WTC11 (cell line): ENCODE measurements at regions not wholly inside any gene's neighbourhood (a gene's known extent, or its start where the extent isn't known, plus 50 kb on each side); places are given as distances from the start of the nearest gene placed in this dataset.

Experiments used
- ATAC-seq: fragments of 200-7000 bp; cut with Tn5 transposase; 2 replicates; pipeline ENCODE4 v1.10.0; 2021; ENCODE audit warnings: mild to moderate bottlenecking, moderate library complexity
- CTCF ChIA-PET: fragments of 300-600 bp; sonication (Branson Sonifier 250); formaldehyde crosslinking; loops from one replicate; lab custom pipeline; 2021; ENCODE audit warnings: antibody characterized with exemption; lab: Charles Lee
- POLR2A ChIA-PET: fragments of 350-600 bp; sonication (Branson Sonifier 250); formaldehyde crosslinking; loops from one replicate; lab custom pipeline; 2021; ENCODE audit warnings: antibody characterized with exemption; lab: Charles Lee
- DNase-seq: peaks from one replicate; pipeline ENCODE4 v3.0.0; 2021; ENCODE audit warnings: low spot score
- H3K27ac Mint-ChIP-seq: 2 replicates; pipeline ENCODE4 v1.8.0; 2021; ENCODE audit warnings: mixed read lengths
- H3K27me3 Mint-ChIP-seq: 2 replicates; pipeline ENCODE4 v1.8.0; 2021; ENCODE audit warnings: low read depth, mild to moderate bottlenecking, moderate library complexity, mixed read lengths
- H3K36me3 Mint-ChIP-seq: 2 replicates; pipeline ENCODE4 v1.8.0; 2021; ENCODE audit warnings: mixed read lengths
- H3K4me1 Mint-ChIP-seq: 2 replicates; pipeline ENCODE4 v1.8.0; 2022; ENCODE audit warnings: mixed read lengths
- H3K4me3 Mint-ChIP-seq: 2 replicates; pipeline ENCODE4 v1.8.0; 2021; ENCODE audit warnings: mild to moderate bottlenecking, moderate library complexity, mixed read lengths
- H3K9me3 Mint-ChIP-seq: 2 replicates; pipeline ENCODE4 v1.8.0; 2021; ENCODE audit warnings: mixed read lengths
- E2F5 ChIP-seq: sonication (generic); formaldehyde crosslinking; IDR thresholded peaks from 2 replicates; pipeline ENCODE4 v1.8.1; 2022; ENCODE audit warnings: mild to moderate bottlenecking, moderate library complexity, missing genetic modification reagents
- ELF4 ChIP-seq: sonication (generic); formaldehyde crosslinking; IDR thresholded peaks from 2 replicates; pipeline ENCODE4 v1.8.1; 2022; ENCODE audit warnings: low read depth, mild to moderate bottlenecking, moderate library complexity, missing genetic modification reagents
- ESRRA ChIP-seq: sonication (generic); formaldehyde crosslinking; IDR thresholded peaks from 2 replicates; pipeline ENCODE4 v1.8.1; 2022; ENCODE audit warnings: mild to moderate bottlenecking, missing genetic modification reagents, borderline replicate concordance
- FOXP4 ChIP-seq: sonication (generic); formaldehyde crosslinking; IDR thresholded peaks from 2 replicates; pipeline ENCODE4 v1.8.0; 2022; ENCODE audit warnings: mild to moderate bottlenecking, missing genetic modification reagents
- GRHL2 ChIP-seq: fragments of 250-450 bp; sonication (Bioruptor Pico); IDR thresholded peaks from 2 replicates; pipeline ENCODE4 v1.8.0; 2022; ENCODE audit warnings: mild to moderate bottlenecking, moderate library complexity; ENCODE audit not compliant: insufficient replicate concordance, severe bottlenecking
- JUN ChIP-seq: sonication (generic); formaldehyde crosslinking; IDR thresholded peaks from 2 replicates; pipeline ENCODE4 v1.8.0; 2023; ENCODE audit warnings: mild to moderate bottlenecking, missing genetic modification reagents
- KAT7 ChIP-seq: sonication (generic); formaldehyde crosslinking; IDR thresholded peaks from 2 replicates; pipeline ENCODE4 v1.8.1; 2023; ENCODE audit warnings: missing genetic modification reagents, mild to moderate bottlenecking, borderline replicate concordance
- MXD4 ChIP-seq: fragments of 250-450 bp; sonication (Bioruptor Pico); IDR thresholded peaks from 2 replicates; pipeline ENCODE4 v1.8.0; 2021; ENCODE audit warnings: mild to moderate bottlenecking, moderate library complexity, borderline replicate concordance
- NFYB ChIP-seq: sonication (generic); formaldehyde crosslinking; conservative IDR thresholded peaks from 2 replicates; pipeline ENCODE4 v1.8.0; 2022; ENCODE audit warnings: low read depth, missing genetic modification reagents
- SMAD4 ChIP-seq: sonication (generic); formaldehyde crosslinking; IDR thresholded peaks from 2 replicates; pipeline ENCODE4 v1.8.0; 2022; ENCODE audit warnings: mild to moderate bottlenecking, missing genetic modification reagents
- TP53 ChIP-seq: sonication (generic); formaldehyde crosslinking; IDR thresholded peaks from 2 replicates; pipeline ENCODE4 v1.8.1; 2023; ENCODE audit warnings: mild to moderate bottlenecking, missing genetic modification reagents
- ZBTB21 ChIP-seq: sonication (generic); formaldehyde crosslinking; IDR thresholded peaks from 2 replicates; pipeline ENCODE4 v1.8.1; 2023; ENCODE audit warnings: mild to moderate bottlenecking, missing genetic modification reagents, borderline replicate concordance
- ZBTB43 ChIP-seq: sonication (generic); formaldehyde crosslinking; IDR thresholded peaks from 2 replicates; pipeline ENCODE4 v1.8.1; 2023; ENCODE audit warnings: mild to moderate bottlenecking, missing genetic modification reagents
- ZNF138 ChIP-seq: sonication (generic); formaldehyde crosslinking; conservative IDR thresholded peaks from 2 replicates; pipeline ENCODE4 v1.8.1; 2022; ENCODE audit warnings: mild to moderate bottlenecking, moderate library complexity, missing genetic modification reagents
- ZNF263 ChIP-seq: sonication (generic); formaldehyde crosslinking; IDR thresholded peaks from 2 replicates; pipeline ENCODE4 v1.8.1; 2022; ENCODE audit warnings: low read depth, mild to moderate bottlenecking, moderate library complexity, missing genetic modification reagents
- TF ChIP-seq, protein P1 (sequence below): sonication (generic); formaldehyde crosslinking; IDR thresholded peaks from 2 replicates; pipeline ENCODE4 v1.8.1; 2023; ENCODE audit warnings: mild to moderate bottlenecking, missing genetic modification reagents, moderate library complexity
- TF ChIP-seq, protein P2 (sequence below): fragments of 250-450 bp; sonication (Bioruptor Pico); IDR thresholded peaks from 2 replicates; pipeline ENCODE4 v1.9.0; 2021; ENCODE audit warnings: moderate library complexity, mild to moderate bottlenecking, inconsistent platforms, borderline replicate concordance
- TF ChIP-seq, protein P3 (sequence below): fragments of 250-450 bp; sonication (Bioruptor Pico); IDR thresholded peaks from 2 replicates; pipeline ENCODE4 v1.9.0; 2021; ENCODE audit warnings: mild to moderate bottlenecking
- TF ChIP-seq, protein P4 (sequence below): sonication (generic); formaldehyde crosslinking; IDR thresholded peaks from 2 replicates; pipeline ENCODE4 v1.8.1; 2022; ENCODE audit warnings: missing genetic modification reagents, borderline replicate concordance
- TF ChIP-seq, protein P5 (sequence below): sonication (generic); formaldehyde crosslinking; IDR thresholded peaks from 2 replicates; pipeline ENCODE4 v1.8.0; 2023; ENCODE audit warnings: missing genetic modification reagents, mild to moderate bottlenecking, borderline replicate concordance

- TF ChIP-seq ZBTB43 (CRISPR knock-in tag) (no peak), MXD4 (no peak), ELF4 (CRISPR knock-in tag) (no peak)
- TF ChIP-seq, protein P1, sequence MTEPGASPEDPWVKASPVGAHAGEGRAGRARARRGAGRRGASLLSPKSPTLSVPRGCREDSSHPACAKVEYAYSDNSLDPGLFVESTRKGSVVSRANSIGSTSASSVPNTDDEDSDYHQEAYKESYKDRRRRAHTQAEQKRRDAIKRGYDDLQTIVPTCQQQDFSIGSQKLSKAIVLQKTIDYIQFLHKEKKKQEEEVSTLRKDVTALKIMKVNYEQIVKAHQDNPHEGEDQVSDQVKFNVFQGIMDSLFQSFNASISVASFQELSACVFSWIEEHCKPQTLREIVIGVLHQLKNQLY: no peak
These were observed 963.7 kb downstream of the REEP3 start (continued) for GRCh38 chr10:64484811-64485330.

DNA sequence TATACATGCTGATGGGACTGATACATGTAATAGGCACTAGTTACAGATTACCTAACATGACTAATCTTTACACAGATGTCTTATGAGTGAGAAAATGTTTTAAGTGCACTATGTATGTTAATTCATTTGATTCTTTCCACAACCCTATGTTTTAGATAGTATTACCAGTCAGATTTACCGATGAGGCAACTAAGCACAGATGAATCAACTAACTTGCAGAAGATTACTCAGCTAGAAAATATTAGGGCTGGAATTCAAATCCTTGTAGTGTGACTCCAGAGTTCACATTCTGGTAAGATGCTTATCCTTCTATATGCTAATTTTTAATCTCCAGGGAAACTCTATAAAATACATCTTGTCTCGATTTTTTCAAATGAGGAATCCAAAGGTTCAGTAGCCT lies 964.9 kb downstream of the REEP3 start:
- POLR2A ChIA-PET: no interaction called here
- H3K36me3 Mint-ChIP-seq: no peaks in the 10 kb centered on the region
- no peak overlapping the region for H3K27ac Mint-ChIP-seq
- peaks cover 6% of the 10 kb centered on the region for H3K9me3 Mint-ChIP-seq
- H3K4me3 Mint-ChIP-seq: no peak overlapping the region
- no peaks in the 10 kb centered on the region for H3K27me3 Mint-ChIP-seq
- H3K4me1 Mint-ChIP-seq: no peaks in the 10 kb centered on the region
- CTCF ChIA-PET: no interaction called here
- TF ChIP-seq ESRRA (CRISPR knock-in tag) (no peak), ZBTB21 (CRISPR knock-in tag) (no peak), ZNF263 (CRISPR knock-in tag) (no peak), GRHL2 (no peak), KAT7 (CRISPR knock-in tag) (no peak), FOXP4 (CRISPR knock-in tag) (no peak), JUN (CRISPR knock-in tag) (no peak), E2F5 (no peak), TP53 (CRISPR knock-in tag) (no peak), ZNF138 (CRISPR knock-in tag) (no peak), SMAD4 (no peak), NFYB (CRISPR knock-in tag) (no peak)
- TF ChIP-seq, protein P2, sequence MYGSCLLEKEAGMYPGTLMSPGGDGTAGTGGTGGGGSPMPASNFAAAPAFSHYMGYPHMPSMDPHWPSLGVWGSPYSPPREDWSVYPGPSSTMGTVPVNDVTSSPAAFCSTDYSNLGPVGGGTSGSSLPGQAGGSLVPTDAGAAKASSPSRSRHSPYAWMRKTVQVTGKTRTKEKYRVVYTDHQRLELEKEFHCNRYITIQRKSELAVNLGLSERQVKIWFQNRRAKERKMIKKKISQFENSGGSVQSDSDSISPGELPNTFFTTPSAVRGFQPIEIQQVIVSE (CRISPR knock-in tag): no peak
- TF ChIP-seq, protein P3, sequence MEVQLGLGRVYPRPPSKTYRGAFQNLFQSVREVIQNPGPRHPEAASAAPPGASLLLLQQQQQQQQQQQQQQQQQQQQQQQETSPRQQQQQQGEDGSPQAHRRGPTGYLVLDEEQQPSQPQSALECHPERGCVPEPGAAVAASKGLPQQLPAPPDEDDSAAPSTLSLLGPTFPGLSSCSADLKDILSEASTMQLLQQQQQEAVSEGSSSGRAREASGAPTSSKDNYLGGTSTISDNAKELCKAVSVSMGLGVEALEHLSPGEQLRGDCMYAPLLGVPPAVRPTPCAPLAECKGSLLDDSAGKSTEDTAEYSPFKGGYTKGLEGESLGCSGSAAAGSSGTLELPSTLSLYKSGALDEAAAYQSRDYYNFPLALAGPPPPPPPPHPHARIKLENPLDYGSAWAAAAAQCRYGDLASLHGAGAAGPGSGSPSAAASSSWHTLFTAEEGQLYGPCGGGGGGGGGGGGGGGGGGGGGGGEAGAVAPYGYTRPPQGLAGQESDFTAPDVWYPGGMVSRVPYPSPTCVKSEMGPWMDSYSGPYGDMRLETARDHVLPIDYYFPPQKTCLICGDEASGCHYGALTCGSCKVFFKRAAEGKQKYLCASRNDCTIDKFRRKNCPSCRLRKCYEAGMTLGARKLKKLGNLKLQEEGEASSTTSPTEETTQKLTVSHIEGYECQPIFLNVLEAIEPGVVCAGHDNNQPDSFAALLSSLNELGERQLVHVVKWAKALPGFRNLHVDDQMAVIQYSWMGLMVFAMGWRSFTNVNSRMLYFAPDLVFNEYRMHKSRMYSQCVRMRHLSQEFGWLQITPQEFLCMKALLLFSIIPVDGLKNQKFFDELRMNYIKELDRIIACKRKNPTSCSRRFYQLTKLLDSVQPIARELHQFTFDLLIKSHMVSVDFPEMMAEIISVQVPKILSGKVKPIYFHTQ (CRISPR knock-in tag): no peak
- TF ChIP-seq, protein P4, sequence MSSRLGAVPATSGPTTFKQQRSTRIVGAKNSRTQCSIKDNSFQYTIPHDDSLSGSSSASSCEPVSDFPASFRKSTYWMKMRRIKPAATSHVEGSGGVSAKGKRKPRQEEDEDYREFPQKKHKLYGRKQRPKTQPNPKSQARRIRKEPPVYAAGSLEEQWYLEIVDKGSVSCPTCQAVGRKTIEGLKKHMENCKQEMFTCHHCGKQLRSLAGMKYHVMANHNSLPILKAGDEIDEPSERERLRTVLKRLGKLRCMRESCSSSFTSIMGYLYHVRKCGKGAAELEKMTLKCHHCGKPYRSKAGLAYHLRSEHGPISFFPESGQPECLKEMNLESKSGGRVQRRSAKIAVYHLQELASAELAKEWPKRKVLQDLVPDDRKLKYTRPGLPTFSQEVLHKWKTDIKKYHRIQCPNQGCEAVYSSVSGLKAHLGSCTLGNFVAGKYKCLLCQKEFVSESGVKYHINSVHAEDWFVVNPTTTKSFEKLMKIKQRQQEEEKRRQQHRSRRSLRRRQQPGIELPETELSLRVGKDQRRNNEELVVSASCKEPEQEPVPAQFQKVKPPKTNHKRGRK (CRISPR knock-in tag): no peak
- TF ChIP-seq, protein P5, sequence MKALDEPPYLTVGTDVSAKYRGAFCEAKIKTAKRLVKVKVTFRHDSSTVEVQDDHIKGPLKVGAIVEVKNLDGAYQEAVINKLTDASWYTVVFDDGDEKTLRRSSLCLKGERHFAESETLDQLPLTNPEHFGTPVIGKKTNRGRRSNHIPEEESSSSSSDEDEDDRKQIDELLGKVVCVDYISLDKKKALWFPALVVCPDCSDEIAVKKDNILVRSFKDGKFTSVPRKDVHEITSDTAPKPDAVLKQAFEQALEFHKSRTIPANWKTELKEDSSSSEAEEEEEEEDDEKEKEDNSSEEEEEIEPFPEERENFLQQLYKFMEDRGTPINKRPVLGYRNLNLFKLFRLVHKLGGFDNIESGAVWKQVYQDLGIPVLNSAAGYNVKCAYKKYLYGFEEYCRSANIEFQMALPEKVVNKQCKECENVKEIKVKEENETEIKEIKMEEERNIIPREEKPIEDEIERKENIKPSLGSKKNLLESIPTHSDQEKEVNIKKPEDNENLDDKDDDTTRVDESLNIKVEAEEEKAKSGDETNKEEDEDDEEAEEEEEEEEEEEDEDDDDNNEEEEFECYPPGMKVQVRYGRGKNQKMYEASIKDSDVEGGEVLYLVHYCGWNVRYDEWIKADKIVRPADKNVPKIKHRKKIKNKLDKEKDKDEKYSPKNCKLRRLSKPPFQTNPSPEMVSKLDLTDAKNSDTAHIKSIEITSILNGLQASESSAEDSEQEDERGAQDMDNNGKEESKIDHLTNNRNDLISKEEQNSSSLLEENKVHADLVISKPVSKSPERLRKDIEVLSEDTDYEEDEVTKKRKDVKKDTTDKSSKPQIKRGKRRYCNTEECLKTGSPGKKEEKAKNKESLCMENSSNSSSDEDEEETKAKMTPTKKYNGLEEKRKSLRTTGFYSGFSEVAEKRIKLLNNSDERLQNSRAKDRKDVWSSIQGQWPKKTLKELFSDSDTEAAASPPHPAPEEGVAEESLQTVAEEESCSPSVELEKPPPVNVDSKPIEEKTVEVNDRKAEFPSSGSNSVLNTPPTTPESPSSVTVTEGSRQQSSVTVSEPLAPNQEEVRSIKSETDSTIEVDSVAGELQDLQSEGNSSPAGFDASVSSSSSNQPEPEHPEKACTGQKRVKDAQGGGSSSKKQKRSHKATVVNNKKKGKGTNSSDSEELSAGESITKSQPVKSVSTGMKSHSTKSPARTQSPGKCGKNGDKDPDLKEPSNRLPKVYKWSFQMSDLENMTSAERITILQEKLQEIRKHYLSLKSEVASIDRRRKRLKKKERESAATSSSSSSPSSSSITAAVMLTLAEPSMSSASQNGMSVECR (CRISPR knock-in tag): no peak
- TF ChIP-seq, all 79 proteins: peak for 0
- ATAC-seq (no peak), DNase-seq (no peak)
